ENCODE measurements at regions not wholly inside any gene's neighbourhood (a gene's known extent, or its start where the extent isn't known, plus 50 kb on each side); places are given as distances from the start of the nearest gene placed in this dataset.

DNA sequence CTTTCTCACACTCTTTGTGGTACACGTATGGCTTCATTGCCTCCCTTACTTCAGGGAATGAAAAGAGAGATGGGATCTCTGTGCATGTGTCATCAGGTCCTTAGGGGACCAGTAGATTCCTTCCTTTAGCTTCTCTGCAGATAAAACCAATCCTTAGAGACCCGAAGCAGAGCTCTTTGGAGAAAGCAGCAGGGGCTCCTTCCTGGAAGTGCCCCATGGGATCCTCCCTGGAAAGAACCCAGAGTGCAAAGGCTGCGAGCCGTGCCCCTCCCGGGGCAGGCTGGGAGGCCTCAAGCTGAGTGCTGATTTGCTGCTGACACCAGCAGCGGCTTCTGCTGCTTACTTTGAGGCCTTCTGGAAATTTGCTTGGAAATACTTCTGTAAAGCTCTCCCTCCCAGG, 328.6 kb upstream of the RGMA start:
- TF ChIP-seq, protein P1, sequence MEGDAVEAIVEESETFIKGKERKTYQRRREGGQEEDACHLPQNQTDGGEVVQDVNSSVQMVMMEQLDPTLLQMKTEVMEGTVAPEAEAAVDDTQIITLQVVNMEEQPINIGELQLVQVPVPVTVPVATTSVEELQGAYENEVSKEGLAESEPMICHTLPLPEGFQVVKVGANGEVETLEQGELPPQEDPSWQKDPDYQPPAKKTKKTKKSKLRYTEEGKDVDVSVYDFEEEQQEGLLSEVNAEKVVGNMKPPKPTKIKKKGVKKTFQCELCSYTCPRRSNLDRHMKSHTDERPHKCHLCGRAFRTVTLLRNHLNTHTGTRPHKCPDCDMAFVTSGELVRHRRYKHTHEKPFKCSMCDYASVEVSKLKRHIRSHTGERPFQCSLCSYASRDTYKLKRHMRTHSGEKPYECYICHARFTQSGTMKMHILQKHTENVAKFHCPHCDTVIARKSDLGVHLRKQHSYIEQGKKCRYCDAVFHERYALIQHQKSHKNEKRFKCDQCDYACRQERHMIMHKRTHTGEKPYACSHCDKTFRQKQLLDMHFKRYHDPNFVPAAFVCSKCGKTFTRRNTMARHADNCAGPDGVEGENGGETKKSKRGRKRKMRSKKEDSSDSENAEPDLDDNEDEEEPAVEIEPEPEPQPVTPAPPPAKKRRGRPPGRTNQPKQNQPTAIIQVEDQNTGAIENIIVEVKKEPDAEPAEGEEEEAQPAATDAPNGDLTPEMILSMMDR (IDR thresholded peaks at IDR 0.05) = no peak
- no peak for TF ChIP-seq POLR2A (IDR thresholded peaks at IDR 0.05)

Measured in uterus (tissue), 2 donors.